ENCODE measurements at regions not wholly inside any gene's neighbourhood (a gene's known extent, or its start where the extent isn't known, plus 50 kb on each side); places are given as distances from the start of the nearest gene placed in this dataset.
A peak's percentile ranks its signal among the peaks of the same experiment; 100 is the strongest.
"Not testable (repeated sequence)": the region's sequence is repeated elsewhere in the genome, so short reads cannot be mapped to it uniquely, and the experiment has no call there.

DNA sequence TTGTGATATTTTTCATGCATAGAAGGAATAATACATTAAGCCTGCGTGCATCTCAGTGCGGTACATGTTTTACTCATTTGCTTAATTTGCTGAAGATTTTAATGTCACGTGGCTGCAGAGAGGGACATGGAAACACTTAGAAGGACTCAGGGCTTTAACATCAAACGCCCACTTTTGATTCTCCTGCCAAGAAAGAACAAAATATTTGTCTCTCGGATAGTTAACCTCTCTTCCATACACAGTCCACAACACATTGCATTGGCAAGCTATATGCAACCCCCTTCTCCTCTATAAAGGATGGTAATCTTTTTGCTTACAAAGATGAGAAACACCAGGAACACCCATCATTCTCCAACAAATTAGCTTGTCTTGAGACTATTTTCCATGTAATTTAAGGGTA, 148.0 kb upstream of the NRP1 start:
- Histone ChIP-seq H3K4me3 (replicated peaks in 1 of 3; ENCODE audit: low read depth in 2 of 3, low read length in 3 of 3) (no peak overlapping the region), H2AFZ (ENCODE audit: insufficient read depth, low read depth, low read length, poor library complexity, severe bottlenecking) (no peak overlapping the region), H3K9ac (ENCODE audit: insufficient read depth, low read length, poor library complexity, severe bottlenecking) (no peak overlapping the region), H4K20me1 (ENCODE audit: insufficient read depth, low read length) (no peaks in the 10 kb centered on the region), H3K79me2 (ENCODE audit: insufficient read depth, low read length) (no peaks in the 10 kb centered on the region), H3K27me3 (ENCODE audit: control insufficient read depth in 2 of 2, insufficient read depth in 2 of 2, low read length in 2 of 2) (peaks cover 0 to 2% of the 10 kb centered on the region in 2 donors), H3K27ac (ENCODE audit: low read depth in 1 of 2, low read length in 2 of 2) (no peak overlapping the region), H3K4me1 (ENCODE audit: control insufficient read depth in 1 of 2, insufficient read depth in 2 of 2, low read length in 2 of 2) (no peaks in the 10 kb centered on the region), H3K36me3 (replicated peaks in 1 of 2; ENCODE audit: control insufficient read depth in 1 of 2, insufficient read depth in 2 of 2, low read length in 2 of 2) (no peaks in the 10 kb centered on the region), H3K4me2 (replicated peaks; ENCODE audit: extremely low read depth, low read length, poor library complexity, severe bottlenecking) (no peak overlapping the region), H3K9me3 (replicated peaks in 1 of 2; ENCODE audit: control insufficient read depth in 1 of 2, insufficient read depth in 1 of 2, low read length in 2 of 2) (peaks cover 0 to 2% of the 10 kb centered on the region in 2 donors)
- intact Hi-C loops (cut with micrococcal nuclease): no loop called here
- 100% methylated on average over 3 of the region's 5 CpGs for WGBS (ENCODE audit: insufficient coverage)
- H3K9me3 Mint-ChIP-seq: peaks cover 4 to 18% (median 10%) of the 10 kb centered on the region in 7 donors
- H3K36me3 Mint-ChIP-seq: no peaks in the 10 kb centered on the region
- DNase-seq: no peak
- peaks cover 4% of the 10 kb centered on the region for H3K4me1 Mint-ChIP-seq
- H3K4me3 Mint-ChIP-seq: no peak overlapping the region
- TF ChIP-seq, protein P1, sequence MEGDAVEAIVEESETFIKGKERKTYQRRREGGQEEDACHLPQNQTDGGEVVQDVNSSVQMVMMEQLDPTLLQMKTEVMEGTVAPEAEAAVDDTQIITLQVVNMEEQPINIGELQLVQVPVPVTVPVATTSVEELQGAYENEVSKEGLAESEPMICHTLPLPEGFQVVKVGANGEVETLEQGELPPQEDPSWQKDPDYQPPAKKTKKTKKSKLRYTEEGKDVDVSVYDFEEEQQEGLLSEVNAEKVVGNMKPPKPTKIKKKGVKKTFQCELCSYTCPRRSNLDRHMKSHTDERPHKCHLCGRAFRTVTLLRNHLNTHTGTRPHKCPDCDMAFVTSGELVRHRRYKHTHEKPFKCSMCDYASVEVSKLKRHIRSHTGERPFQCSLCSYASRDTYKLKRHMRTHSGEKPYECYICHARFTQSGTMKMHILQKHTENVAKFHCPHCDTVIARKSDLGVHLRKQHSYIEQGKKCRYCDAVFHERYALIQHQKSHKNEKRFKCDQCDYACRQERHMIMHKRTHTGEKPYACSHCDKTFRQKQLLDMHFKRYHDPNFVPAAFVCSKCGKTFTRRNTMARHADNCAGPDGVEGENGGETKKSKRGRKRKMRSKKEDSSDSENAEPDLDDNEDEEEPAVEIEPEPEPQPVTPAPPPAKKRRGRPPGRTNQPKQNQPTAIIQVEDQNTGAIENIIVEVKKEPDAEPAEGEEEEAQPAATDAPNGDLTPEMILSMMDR (IDR thresholded peaks at IDR 0.05): no peak
- H3K27ac Mint-ChIP-seq: no peak overlapping the region
- H3K27me3 Mint-ChIP-seq (ENCODE audit: low read depth in 3 of 3): peaks cover 0 to 7% (median 3%) of the 10 kb centered on the region in 3 donors

DNA sequence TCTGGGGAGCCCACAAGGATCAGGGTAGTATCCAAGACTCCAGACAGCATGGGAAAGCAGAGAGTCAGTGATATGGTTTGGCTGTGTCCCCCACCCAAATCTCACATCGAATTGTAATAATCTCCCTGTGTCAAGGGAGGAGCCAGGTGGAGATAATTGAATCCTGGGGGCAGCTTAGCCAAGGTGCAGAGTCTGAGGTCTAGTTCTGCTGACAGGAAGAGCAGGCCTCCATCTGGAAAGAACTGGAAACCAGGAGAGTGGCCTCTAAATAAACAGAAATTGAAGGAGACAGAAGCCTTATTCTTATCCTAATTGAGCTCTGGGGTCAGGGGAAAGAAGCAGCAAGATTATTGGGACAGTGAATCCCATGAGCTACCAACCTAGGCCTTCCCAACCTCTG, 146.7 kb upstream of the NRP1 start:
- Histone ChIP-seq H3K4me2 (replicated peaks; ENCODE audit: extremely low read depth, low read length, poor library complexity, severe bottlenecking) (no peak overlapping the region), H3K79me2 (ENCODE audit: insufficient read depth, low read length) (no peaks in the 10 kb centered on the region), H3K36me3 (replicated peaks in 1 of 2; ENCODE audit: control insufficient read depth in 1 of 2, insufficient read depth in 2 of 2, low read length in 2 of 2) (no peaks in the 10 kb centered on the region), H3K4me1 (ENCODE audit: control insufficient read depth in 1 of 2, insufficient read depth in 2 of 2, low read length in 2 of 2) (no peaks in the 10 kb centered on the region), H3K9ac (ENCODE audit: insufficient read depth, low read length, poor library complexity, severe bottlenecking) (no peak overlapping the region), H3K4me3 (replicated peaks in 1 of 3; ENCODE audit: low read depth in 2 of 3, low read length in 3 of 3) (no peak overlapping the region), H4K20me1 (ENCODE audit: insufficient read depth, low read length) (no peaks in the 10 kb centered on the region), H3K27ac (ENCODE audit: low read depth in 1 of 2, low read length in 2 of 2) (no peak overlapping the region), H3K9me3 (replicated peaks in 1 of 2; ENCODE audit: control insufficient read depth in 1 of 2, insufficient read depth in 1 of 2, low read length in 2 of 2) (peaks cover 0 to 2% of the 10 kb centered on the region in 2 donors), H3K27me3 (ENCODE audit: control insufficient read depth in 2 of 2, insufficient read depth in 2 of 2, low read length in 2 of 2) (peaks cover 0 to 2% of the 10 kb centered on the region in 2 donors), H2AFZ (ENCODE audit: insufficient read depth, low read depth, low read length, poor library complexity, severe bottlenecking) (no peak overlapping the region)
- WGBS (ENCODE audit: insufficient coverage): no CpG with 5 or more reads among the region's 1 CpG
- TF ChIP-seq, protein P1 (IDR thresholded peaks at IDR 0.05): no peak
- no peak for DNase-seq
- H3K9me3 Mint-ChIP-seq: peaks cover 4 to 22% (median 14%) of the 10 kb centered on the region in 7 donors
- H3K4me3 Mint-ChIP-seq: no peak overlapping the region
- H3K36me3 Mint-ChIP-seq: no peaks in the 10 kb centered on the region
- H3K27me3 Mint-ChIP-seq (ENCODE audit: low read depth in 3 of 3): peaks cover 0 to 9% (median 5%) of the 10 kb centered on the region in 3 donors
- H3K4me1 Mint-ChIP-seq: no peaks in the 10 kb centered on the region
- intact Hi-C loops (cut with micrococcal nuclease): no loop called here
- H3K27ac Mint-ChIP-seq: peak overlapping the region in 1 of 7 donors; percentile 12

DNA sequence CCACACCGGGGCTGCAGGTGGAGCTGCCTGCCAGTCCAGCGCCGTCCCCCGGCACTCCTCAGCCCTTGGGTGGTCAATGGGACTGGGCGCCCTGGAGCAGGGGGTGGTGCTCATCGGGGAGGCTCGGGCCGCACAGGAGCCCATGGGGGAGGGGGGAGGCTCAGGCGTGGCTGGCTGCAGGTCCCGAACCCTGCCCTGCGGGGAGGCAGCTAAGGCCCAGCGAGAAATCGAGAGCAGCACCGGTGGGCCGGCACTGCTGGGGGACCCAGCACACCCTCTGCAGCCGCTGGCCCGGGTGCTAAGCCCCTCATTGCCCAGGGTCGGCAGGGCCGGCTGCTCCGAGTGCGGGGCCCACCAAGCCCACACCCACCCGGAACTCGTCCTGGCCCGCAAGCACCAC, 145.9 kb upstream of the NRP1 start:
- intact Hi-C loops (cut with micrococcal nuclease); H3K4me2 ChIP-seq (replicated peaks; ENCODE audit: extremely low read depth, low read length, poor library complexity, severe bottlenecking); DNase-seq; H3K27ac ChIP-seq (ENCODE audit: low read depth in 1 of 2, low read length in 2 of 2); H3K27me3 ChIP-seq (ENCODE audit: control insufficient read depth in 2 of 2, insufficient read depth in 2 of 2, low read length in 2 of 2); H3K4me3 Mint-ChIP-seq; H2AFZ ChIP-seq (ENCODE audit: insufficient read depth, low read depth, low read length, poor library complexity, severe bottlenecking); H4K20me1 ChIP-seq (ENCODE audit: insufficient read depth, low read length); H3K36me3 Mint-ChIP-seq; H3K27me3 Mint-ChIP-seq (ENCODE audit: low read depth in 3 of 3); H3K9me3 ChIP-seq (replicated peaks in 1 of 2; ENCODE audit: control insufficient read depth in 1 of 2, insufficient read depth in 1 of 2, low read length in 2 of 2); H3K79me2 ChIP-seq (ENCODE audit: insufficient read depth, low read length); H3K36me3 ChIP-seq (replicated peaks in 1 of 2; ENCODE audit: control insufficient read depth in 1 of 2, insufficient read depth in 2 of 2, low read length in 2 of 2); H3K9ac ChIP-seq (ENCODE audit: insufficient read depth, low read length, poor library complexity, severe bottlenecking); H3K4me1 Mint-ChIP-seq; H3K4me3 ChIP-seq (replicated peaks in 1 of 3; ENCODE audit: low read depth in 2 of 3, low read length in 3 of 3); H3K27ac Mint-ChIP-seq; H3K4me1 ChIP-seq (ENCODE audit: control insufficient read depth in 1 of 2, insufficient read depth in 2 of 2, low read length in 2 of 2): not testable (repeated sequence)
- 96% methylated on average over 11 of the region's 24 CpGs for WGBS (ENCODE audit: insufficient coverage)
- peaks cover 0 to 22% (median 13%) of the 10 kb centered on the region in 7 donors for H3K9me3 Mint-ChIP-seq

All from CD14-positive monocyte (primary cell).